HepG2 (cell line): ENCODE measurements at regions not wholly inside any gene's neighbourhood (a gene's known extent, or its start where the extent isn't known, plus 50 kb on each side); places are given as distances from the start of the nearest gene placed in this dataset.

Experiments used
- CCAR2 ChIP-seq: fragments of 200-400 bp; formaldehyde crosslinking; optimal IDR thresholded peaks from 2 replicates; pipeline ENCODE3; 2018; ENCODE audit warnings: low read depth, mild to moderate bottlenecking, low read length, moderate library complexity
- HDAC2 ChIP-seq: sonication (generic); formaldehyde crosslinking; IDR thresholded peaks from 2 replicates; pipeline ENCODE4 v1.4.0; 2020; ENCODE audit warnings: missing genetic modification reagents
- HES4 ChIP-seq: sonication (generic); formaldehyde crosslinking; IDR thresholded peaks from 2 replicates; pipeline ENCODE4 v1.9.0; 2021; ENCODE audit warnings: mild to moderate bottlenecking, missing genetic modification reagents, borderline replicate concordance
- MIXL1 ChIP-seq: IDR thresholded peaks from 2 replicates; pipeline ENCODE4 v1.6.1; 2016
- NKX3-1 ChIP-seq: sonication (generic); formaldehyde crosslinking; IDR thresholded peaks from 2 replicates; pipeline ENCODE4 v1.5.0; 2020; ENCODE audit warnings: missing genetic modification reagents
- PITX1 ChIP-seq: sonication (generic); formaldehyde crosslinking; IDR thresholded peaks from 2 replicates; pipeline ENCODE4 v1.5.1; 2020; ENCODE audit warnings: mild to moderate bottlenecking, missing genetic modification reagents
- RAD51 ChIP-seq: fragments of 450-650 bp; IDR thresholded peaks from 2 replicates; pipeline ENCODE4 v1.6.1; 2016; ENCODE audit warnings: borderline replicate concordance
- SALL1 ChIP-seq: sonication (generic); formaldehyde crosslinking; IDR thresholded peaks from 2 replicates; pipeline ENCODE4 v1.8.0; 2022; ENCODE audit warnings: mild to moderate bottlenecking, missing genetic modification reagents
- ZBTB42 ChIP-seq: sonication (generic); formaldehyde crosslinking; IDR thresholded peaks from 2 replicates; pipeline ENCODE4 v1.5.0; 2020; ENCODE audit warnings: mild to moderate bottlenecking, missing genetic modification reagents
- ZC3H13 ChIP-seq: sonication (generic); formaldehyde crosslinking; IDR thresholded peaks from 2 replicates; pipeline ENCODE4 v1.8.1; 2023; ENCODE audit warnings: mild to moderate bottlenecking, missing genetic modification reagents, moderate library complexity
- ZNF615 ChIP-seq: sonication (generic); formaldehyde crosslinking; IDR thresholded peaks from 2 replicates; pipeline ENCODE4 v1.5.0; 2020; ENCODE audit warnings: mild to moderate bottlenecking, missing genetic modification reagents, borderline replicate concordance
- ZNF768 ChIP-seq: sonication (generic); formaldehyde crosslinking; IDR thresholded peaks from 2 replicates; pipeline ENCODE4 v1.4.0; 2020; ENCODE audit warnings: missing genetic modification reagents
- ZSCAN22 ChIP-seq: sonication (generic); formaldehyde crosslinking; IDR thresholded peaks from 2 replicates; pipeline ENCODE4 v1.4.0; 2020; ENCODE audit warnings: mild to moderate bottlenecking, missing genetic modification reagents
- TF ChIP-seq, protein P1 (sequence below): sonication (generic); formaldehyde crosslinking; IDR thresholded peaks from 2 replicates; pipeline ENCODE4 v1.4.0; 2020; ENCODE audit warnings: missing genetic modification reagents
- TF ChIP-seq, protein P2 (sequence below): sonication (generic); formaldehyde crosslinking; IDR thresholded peaks from 2 replicates; pipeline ENCODE4 v1.8.0; 2022; ENCODE audit warnings: mild to moderate bottlenecking, missing genetic modification reagents, moderate library complexity
- TF ChIP-seq, protein P3 (sequence below): sonication (generic); formaldehyde crosslinking; IDR thresholded peaks from 2 replicates; pipeline ENCODE4 v1.4.0; 2020; ENCODE audit warnings: missing genetic modification reagents, borderline replicate concordance
- TF ChIP-seq, protein P4 (sequence below): sonication (generic); formaldehyde crosslinking; IDR thresholded peaks from 2 replicates; pipeline ENCODE4 v1.8.1; 2023; ENCODE audit warnings: mild to moderate bottlenecking, inconsistent platforms, moderate library complexity, missing genetic modification reagents, borderline replicate concordance
- TF ChIP-seq, protein P5 (sequence below): sonication (generic); formaldehyde crosslinking; IDR thresholded peaks from 2 replicates; pipeline ENCODE4 v1.8.1; 2023; ENCODE audit warnings: missing genetic modification reagents, mild to moderate bottlenecking, borderline replicate concordance
- TF ChIP-seq, protein P6 (sequence below): sonication (generic); formaldehyde crosslinking; conservative IDR thresholded peaks from 2 replicates; pipeline ENCODE4 v1.4.0; 2020; ENCODE audit warnings: missing genetic modification reagents

DNA sequence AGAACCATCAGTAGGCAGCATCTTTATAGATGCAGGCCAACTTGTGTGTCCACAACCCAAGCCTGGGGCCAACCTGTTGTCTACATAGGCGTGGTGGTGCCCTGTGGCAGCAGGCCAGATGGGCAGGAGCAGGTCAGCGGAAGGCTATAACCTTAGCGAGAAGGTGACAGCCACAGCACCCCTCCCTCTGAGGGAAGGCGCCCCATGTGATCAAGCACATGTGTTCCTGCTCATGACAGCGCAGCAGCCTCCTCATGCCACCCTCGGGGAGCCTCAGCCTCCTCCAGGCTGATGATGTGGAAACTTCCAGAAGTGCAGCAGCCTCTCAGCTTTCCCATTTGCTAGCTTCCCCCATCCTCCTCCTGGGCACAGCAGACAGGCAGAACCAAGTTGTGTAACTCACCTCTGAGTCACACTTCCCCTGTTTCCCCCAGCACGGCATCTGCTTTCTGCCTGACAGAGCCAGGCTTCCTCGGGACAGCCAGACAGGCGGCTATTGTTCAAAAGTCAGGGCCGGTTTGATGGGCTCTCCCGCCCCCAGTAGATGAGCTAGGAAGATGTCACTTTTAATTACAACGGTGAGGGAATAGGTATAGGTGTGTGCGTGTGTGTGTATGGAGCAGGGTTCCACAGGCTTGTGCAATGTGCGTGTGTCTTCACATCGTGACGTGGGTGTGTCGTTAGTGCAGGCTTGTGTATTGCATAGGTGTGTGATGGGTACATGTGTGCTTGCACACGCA is 312.0 kb upstream of the ZMIZ1 start (continued):
- TF ChIP-seq, protein P1, sequence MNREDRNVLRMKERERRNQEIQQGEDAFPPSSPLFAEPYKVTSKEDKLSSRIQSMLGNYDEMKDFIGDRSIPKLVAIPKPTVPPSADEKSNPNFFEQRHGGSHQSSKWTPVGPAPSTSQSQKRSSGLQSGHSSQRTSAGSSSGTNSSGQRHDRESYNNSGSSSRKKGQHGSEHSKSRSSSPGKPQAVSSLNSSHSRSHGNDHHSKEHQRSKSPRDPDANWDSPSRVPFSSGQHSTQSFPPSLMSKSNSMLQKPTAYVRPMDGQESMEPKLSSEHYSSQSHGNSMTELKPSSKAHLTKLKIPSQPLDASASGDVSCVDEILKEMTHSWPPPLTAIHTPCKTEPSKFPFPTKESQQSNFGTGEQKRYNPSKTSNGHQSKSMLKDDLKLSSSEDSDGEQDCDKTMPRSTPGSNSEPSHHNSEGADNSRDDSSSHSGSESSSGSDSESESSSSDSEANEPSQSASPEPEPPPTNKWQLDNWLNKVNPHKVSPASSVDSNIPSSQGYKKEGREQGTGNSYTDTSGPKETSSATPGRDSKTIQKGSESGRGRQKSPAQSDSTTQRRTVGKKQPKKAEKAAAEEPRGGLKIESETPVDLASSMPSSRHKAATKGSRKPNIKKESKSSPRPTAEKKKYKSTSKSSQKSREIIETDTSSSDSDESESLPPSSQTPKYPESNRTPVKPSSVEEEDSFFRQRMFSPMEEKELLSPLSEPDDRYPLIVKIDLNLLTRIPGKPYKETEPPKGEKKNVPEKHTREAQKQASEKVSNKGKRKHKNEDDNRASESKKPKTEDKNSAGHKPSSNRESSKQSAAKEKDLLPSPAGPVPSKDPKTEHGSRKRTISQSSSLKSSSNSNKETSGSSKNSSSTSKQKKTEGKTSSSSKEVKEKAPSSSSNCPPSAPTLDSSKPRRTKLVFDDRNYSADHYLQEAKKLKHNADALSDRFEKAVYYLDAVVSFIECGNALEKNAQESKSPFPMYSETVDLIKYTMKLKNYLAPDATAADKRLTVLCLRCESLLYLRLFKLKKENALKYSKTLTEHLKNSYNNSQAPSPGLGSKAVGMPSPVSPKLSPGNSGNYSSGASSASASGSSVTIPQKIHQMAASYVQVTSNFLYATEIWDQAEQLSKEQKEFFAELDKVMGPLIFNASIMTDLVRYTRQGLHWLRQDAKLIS (CRISPR knock-in tag) = no peak
- TF ChIP-seq ZBTB42 (CRISPR knock-in tag) = no peak
- TF ChIP-seq, protein P2, sequence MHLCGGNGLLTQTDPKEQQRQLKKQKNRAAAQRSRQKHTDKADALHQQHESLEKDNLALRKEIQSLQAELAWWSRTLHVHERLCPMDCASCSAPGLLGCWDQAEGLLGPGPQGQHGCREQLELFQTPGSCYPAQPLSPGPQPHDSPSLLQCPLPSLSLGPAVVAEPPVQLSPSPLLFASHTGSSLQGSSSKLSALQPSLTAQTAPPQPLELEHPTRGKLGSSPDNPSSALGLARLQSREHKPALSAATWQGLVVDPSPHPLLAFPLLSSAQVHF (CRISPR knock-in tag) = no peak
- TF ChIP-seq, protein P3, sequence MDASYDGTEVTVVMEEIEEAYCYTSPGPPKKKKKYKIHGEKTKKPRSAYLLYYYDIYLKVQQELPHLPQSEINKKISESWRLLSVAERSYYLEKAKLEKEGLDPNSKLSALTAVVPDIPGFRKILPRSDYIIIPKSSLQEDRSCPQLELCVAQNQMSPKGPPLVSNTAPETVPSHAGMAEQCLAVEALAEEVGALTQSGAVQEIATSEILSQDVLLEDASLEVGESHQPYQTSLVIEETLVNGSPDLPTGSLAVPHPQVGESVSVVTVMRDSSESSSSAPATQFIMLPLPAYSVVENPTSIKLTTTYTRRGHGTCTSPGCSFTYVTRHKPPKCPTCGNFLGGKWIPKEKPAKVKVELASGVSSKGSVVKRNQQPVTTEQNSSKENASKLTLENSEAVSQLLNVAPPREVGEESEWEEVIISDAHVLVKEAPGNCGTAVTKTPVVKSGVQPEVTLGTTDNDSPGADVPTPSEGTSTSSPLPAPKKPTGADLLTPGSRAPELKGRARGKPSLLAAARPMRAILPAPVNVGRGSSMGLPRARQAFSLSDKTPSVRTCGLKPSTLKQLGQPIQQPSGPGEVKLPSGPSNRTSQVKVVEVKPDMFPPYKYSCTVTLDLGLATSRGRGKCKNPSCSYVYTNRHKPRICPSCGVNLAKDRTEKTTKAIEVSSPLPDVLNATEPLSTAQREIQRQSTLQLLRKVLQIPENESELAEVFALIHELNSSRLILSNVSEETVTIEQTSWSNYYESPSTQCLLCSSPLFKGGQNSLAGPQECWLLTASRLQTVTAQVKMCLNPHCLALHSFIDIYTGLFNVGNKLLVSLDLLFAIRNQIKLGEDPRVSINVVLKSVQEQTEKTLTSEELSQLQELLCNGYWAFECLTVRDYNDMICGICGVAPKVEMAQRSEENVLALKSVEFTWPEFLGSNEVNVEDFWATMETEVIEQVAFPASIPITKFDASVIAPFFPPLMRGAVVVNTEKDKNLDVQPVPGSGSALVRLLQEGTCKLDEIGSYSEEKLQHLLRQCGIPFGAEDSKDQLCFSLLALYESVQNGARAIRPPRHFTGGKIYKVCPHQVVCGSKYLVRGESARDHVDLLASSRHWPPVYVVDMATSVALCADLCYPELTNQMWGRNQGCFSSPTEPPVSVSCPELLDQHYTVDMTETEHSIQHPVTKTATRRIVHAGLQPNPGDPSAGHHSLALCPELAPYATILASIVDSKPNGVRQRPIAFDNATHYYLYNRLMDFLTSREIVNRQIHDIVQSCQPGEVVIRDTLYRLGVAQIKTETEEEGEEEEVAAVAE (CRISPR knock-in tag) = no peak
- no peak for TF ChIP-seq NKX3-1 (CRISPR knock-in tag)
- no peak for TF ChIP-seq PITX1 (CRISPR knock-in tag)
- TF ChIP-seq, protein P4, sequence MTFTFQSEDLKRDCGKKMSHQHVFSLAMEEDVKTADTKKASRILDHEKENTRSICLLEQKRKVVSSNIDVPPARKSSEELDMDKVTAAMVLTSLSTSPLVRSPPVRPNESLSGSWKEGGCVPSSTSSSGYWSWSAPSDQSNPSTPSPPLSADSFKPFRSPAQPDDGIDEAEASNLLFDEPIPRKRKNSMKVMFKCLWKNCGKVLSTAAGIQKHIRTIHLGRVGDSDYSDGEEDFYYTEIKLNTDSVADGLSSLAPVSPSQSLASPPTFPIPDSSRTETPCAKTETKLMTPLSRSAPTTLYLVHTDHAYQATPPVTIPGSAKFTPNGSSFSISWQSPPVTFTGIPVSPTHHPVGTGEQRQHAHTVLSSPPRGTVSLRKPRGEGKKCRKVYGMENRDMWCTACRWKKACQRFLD (CRISPR knock-in tag) = no peak
- TF ChIP-seq SALL1 (CRISPR knock-in tag) = peak; percentile 58
- no peak for TF ChIP-seq ZNF768 (CRISPR knock-in tag)
- no peak for TF ChIP-seq RAD51
- TF ChIP-seq CCAR2 = no peak
- TF ChIP-seq, protein P5, sequence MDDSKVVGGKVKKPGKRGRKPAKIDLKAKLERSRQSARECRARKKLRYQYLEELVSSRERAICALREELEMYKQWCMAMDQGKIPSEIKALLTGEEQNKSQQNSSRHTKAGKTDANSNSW (CRISPR knock-in tag) = no peak
- TF ChIP-seq ZC3H13 = no peak
- peak; percentile 35; the same call in 1 of the 2 replicates for TF ChIP-seq HDAC2 (CRISPR knock-in tag)
- TF ChIP-seq ZNF615 (CRISPR knock-in tag) = no peak
- TF ChIP-seq ZSCAN22 (CRISPR knock-in tag) = no peak
- TF ChIP-seq MIXL1 (CRISPR knock-in tag) = no peak
- TF ChIP-seq HES4 = no peak
- TF ChIP-seq, protein P6, sequence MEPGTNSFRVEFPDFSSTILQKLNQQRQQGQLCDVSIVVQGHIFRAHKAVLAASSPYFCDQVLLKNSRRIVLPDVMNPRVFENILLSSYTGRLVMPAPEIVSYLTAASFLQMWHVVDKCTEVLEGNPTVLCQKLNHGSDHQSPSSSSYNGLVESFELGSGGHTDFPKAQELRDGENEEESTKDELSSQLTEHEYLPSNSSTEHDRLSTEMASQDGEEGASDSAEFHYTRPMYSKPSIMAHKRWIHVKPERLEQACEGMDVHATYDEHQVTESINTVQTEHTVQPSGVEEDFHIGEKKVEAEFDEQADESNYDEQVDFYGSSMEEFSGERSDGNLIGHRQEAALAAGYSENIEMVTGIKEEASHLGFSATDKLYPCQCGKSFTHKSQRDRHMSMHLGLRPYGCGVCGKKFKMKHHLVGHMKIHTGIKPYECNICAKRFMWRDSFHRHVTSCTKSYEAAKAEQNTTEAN (CRISPR knock-in tag) = no peak
